Erythroblast (primary cell): ENCODE measurements at regions not wholly inside any gene's neighbourhood (a gene's known extent, or its start where the extent isn't known, plus 50 kb on each side); places are given as distances from the start of the nearest gene placed in this dataset.
A peak's percentile ranks its signal among the peaks of the same experiment; 100 is the strongest.

Experiments used
- DNase-seq, 2 experiments: peaks; one replicate each; lab custom pipeline; 2025; lab: John Stamatoyannopoulos, UW
- GATA1 ChIP-seq: IDR thresholded peaks from 2 replicates; pipeline ENCODE4 v1.6.1; 2011; ENCODE audit warnings: low read depth, mild to moderate bottlenecking, control low read depth, low read length, moderate library complexity
- POLR2A ChIP-seq: IDR thresholded peaks from 2 replicates; pipeline ENCODE4 v1.6.1; 2011; ENCODE audit warnings: mild to moderate bottlenecking, low read length

DNA sequence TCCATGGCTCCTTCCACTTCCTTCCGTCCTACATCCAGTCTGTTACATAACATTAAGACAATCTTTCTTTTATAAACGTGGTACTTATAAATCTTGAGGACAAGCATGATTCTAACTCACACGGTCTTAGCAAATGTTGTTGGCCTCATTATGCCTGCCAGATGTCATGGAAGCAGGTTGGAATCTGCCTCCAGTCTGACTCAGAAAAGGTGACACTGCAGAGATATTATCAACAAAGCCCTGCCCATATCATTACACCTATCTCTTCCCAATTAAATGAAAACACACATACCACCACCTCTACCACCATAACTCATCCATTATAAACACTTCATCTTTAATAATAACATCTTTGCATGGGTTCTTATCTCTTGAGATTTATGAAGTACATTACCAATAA, 334.7 kb upstream of the CHAC2 start:
- DNase-seq: no peak
- no peak for TF ChIP-seq GATA1
- TF ChIP-seq POLR2A: no peak

DNA sequence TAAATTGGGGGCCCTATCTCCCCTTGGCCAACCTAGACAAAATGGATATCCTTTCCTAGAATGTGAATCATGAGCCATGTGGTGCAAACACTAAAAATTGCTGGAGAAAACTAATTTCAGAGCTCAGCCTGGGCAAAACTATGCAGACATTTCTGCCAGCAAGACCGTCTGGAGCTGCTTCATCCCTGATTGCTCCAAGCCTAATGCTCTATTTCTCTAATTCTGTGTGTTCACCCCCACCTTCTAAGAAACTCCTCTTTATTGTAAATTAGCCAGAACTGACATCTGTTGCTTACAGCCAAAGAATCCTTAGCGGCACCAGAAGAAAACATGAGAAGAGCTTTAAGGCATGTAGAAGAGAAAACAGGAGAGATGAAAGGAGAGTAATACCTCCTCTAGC, 337.7 kb upstream of the CHAC2 start:
- DNase-seq: no peak
- TF ChIP-seq POLR2A (no peak), GATA1 (no peak)

DNA sequence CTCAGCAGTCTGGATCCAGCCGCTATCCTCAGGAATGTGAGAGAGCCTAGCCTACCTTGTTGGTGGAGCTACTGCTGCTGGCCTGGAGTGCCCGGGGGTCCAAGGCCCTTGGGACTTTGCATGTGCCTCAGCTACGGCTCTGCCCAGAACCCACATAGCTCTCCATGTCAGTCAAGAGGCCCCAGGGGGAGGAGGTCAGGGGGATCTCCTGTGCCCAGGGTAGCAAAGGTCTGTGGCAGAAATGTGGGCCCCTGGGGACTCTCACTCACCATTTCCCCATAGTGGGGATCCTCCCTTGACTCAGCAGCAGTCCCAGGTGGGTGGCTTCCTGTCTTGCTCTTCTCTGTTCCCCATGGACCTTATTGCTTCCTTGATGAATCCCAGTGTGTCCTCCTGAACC, 342.7 kb upstream of the CHAC2 start:
- TF ChIP-seq GATA1 (no peak), POLR2A (no peak)
- no peak for DNase-seq

DNA sequence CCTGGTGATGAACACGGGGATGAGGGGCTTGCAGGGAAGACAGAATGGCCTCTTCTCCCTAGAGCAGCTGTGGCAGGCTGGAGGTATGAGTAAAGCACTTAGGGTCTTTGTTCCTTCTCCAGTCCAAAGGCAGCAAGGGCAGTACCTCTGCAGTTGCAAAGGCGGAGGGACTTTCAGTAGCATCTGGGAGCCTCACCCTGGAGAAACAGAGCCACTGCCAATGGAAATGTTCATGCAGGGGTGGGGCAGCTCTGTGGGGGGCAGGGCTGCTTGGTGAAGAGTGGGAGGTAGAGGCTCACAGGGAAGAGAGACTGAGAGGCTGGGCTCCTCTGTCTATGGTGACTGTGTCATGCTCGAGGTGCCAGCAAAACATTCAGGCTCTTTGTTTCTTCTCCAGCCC, 344.1 kb upstream of the CHAC2 start:
- no peak for TF ChIP-seq POLR2A
- no peak for TF ChIP-seq GATA1
- DNase-seq: no peak

DNA sequence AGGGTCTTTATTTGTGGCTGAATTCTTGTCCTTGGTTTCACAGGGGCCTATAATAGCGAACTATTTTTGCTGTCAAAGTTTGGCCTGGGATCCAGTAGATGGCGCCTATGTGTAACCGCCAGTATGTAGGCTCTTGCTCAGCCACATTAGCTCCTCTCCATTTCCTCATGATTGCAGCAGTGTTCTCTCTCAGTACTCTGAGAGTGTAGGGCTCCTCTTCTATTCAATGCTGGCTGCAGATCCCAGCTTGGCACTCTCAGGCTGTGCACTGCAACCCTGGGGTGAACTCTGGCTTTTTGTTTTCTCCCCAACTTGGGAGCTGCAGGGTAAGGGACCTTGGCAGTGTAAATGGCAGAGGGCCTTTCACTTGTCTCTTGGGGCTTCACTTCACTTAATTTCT, 344.6 kb upstream of the CHAC2 start:
- peak; percentile 38 to 68 for DNase-seq

DNA sequence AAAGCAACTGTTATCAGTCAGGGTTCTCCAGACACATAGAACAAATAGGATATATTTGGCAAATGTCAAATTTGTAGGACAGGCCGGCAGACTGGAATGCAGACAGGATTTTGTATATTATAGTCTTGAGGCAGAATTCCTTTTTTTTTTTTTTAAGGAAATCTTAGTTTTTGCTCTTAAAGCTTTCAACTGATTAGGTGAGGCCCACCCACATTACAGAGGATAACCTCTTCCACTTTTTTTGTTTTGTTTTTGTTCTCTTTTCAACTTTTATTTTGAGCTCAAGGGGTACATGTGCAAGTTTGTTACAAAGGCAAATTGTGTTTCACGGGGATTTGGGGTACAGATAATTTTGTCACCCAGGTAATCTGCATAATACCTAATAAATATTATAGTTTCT, 350.2 kb upstream of the CHAC2 start:
- DNase-seq: no peak
- TF ChIP-seq GATA1: no peak
- no peak for TF ChIP-seq POLR2A

More for the DNA sequence above, 344.6 kb upstream of the CHAC2 start:
- no peak for TF ChIP-seq GATA1
- TF ChIP-seq POLR2A: no peak

DNA sequence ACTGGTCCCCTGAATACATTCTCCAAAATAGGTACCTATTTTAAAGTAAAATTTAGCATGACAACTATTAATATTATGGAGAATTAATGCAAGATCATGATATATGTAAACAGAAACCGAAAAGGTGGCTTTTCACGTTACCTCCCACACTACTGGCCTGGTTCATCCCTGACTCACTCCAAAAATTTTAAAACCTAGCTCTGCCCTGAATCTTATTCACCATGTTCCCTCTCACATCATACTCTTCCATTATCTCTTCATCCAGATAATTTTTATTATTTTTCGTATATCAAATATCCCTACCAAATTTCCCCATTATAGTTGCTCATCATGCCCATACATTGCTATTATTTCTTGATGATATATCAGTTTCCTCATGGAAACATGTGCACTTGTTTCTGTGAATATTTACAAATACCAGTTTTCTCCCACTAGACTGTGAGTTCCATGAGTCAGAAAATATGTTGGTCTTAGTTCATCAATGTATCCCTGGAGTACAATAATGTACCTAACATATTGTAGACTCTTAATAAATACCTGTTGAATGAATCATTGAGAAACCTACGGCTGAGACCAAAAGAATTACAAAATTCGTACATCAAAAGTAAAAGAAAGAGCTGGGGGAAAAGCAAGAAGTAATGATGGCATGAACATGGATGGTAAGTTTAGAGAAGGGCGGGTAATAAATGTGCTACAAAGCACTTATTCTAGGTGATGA, 360.1 kb upstream of the CHAC2 start:
- TF ChIP-seq GATA1: no peak
- no peak for TF ChIP-seq POLR2A
- DNase-seq: no peak

GRCh38 chr2:53403792-53404413, 363.7 kb upstream of the CHAC2 start:
- no peak for TF ChIP-seq POLR2A
- TF ChIP-seq GATA1: no peak
- DNase-seq: no peak

DNA sequence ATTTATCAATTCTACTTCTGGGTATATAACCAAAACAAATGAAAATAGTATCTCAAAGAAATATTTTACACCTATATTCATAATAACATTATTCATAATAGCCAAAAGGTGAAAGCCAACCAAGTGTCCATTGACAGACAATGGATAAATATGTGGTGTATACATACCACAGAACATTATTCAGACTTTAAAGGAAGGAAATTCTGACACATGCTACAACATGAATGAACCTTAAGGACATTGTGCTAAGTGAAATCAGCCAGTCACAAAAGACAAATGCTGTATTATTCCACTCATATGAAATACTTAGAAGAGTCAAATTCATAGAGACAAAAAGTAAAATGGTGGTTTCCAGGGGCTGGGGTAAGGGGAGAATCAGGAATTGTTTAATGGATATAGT, 370.5 kb upstream of the CHAC2 start:
- no peak for DNase-seq
- TF ChIP-seq POLR2A (no peak), GATA1 (no peak)

DNA sequence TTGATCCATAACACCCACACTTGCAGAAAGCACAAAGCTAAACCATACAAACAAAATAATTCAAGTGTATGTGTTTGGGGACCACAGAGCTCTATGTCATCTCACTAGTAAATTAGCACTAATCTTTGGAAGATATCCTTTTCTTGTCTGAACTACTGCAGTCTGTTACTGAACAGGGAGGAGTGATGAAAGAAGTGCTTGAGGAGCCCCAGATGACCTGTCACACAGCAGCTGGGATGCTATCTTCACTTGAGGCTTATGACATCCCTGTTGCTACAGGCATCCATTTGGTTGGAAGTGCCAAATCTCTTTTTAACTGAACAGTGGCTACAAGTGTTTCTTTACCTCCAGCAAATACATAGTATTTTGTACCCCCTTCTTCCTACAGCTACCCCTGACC, 386.3 kb upstream of the CHAC2 start:
- TF ChIP-seq POLR2A (no peak), GATA1 (no peak)
- no peak for DNase-seq

GRCh38 chr2:53379547-53379946, 388.1 kb upstream of the CHAC2 start:
- DNase-seq: no peak
- no peak for TF ChIP-seq GATA1

DNA sequence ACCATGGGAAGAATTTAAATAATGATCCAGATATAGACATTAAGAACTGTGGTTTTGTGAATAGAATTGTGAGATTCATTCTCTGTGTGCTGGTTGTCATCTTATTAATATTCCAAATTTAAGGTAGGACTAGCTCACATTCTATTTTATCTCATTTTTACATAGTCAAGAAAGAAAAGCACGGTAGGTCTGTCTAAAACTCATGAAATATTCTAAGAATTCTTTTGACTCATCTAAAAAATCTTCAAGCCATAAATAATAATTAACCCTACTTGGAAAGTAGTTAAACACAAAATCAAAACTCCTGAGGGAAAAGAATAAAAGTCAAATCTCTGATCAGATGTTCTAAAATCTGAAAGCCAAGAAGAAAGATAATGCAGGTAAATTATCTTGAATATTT, 388.8 kb upstream of the CHAC2 start:
- TF ChIP-seq POLR2A (no peak), GATA1 (no peak)
- DNase-seq: no peak

- TF ChIP-seq POLR2A: no peak
- no peak for TF ChIP-seq GATA1
- no peak for DNase-seq
These were observed 394.5 kb upstream of the CHAC2 start for GRCh38 chr2:53373126-53373525.

DNA sequence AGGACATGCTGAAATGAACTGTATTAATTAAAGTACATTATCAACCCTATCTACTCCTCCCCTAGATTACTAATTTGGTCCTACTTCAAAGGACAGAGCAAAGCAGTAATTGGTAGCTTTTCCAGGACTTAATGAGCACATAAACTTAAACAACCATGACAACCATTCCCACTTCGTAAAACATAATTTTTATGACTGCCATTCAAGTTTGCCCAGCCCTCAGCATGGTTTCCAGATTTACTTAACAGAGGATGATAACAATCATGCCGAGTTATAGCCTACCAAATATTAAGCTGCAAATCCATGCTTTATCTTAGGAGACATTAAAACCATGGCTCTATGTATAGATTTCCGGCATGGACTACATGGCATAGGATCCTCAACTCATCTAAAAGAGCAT, 401.1 kb upstream of the CHAC2 start:
- DNase-seq: no peak
- TF ChIP-seq POLR2A: no peak
- TF ChIP-seq GATA1: no peak

GRCh38 chr2:53362934-53363333, 404.7 kb upstream of the CHAC2 start:
- TF ChIP-seq GATA1: no peak
- TF ChIP-seq POLR2A: no peak
- DNase-seq: no peak
